ENCODE measurements at regions not wholly inside any gene's neighbourhood (a gene's known extent, or its start where the extent isn't known, plus 50 kb on each side); places are given as distances from the start of the nearest gene placed in this dataset.

- TF ChIP-seq CTCF (IDR thresholded peaks at IDR 0.05) = no peak
- TF ChIP-seq POLR2AphosphoS5 (IDR thresholded peaks at IDR 0.05; ENCODE audit: low read depth, low read length) = no peak
These were observed 340.1 kb upstream of the ROBO2 start for GRCh38 chr3:76699846-76700245.

All from Panc1 (cell line).